Panc1 (cell line): ENCODE measurements at regions not wholly inside any gene's neighbourhood (a gene's known extent, or its start where the extent isn't known, plus 50 kb on each side); places are given as distances from the start of the nearest gene placed in this dataset.

Source experiments
- POLR2AphosphoS5 ChIP-seq: IDR thresholded peaks from 2 replicates; pipeline ENCODE4 v1.6.1; 2012; ENCODE audit warnings: mild to moderate bottlenecking, low read depth, low read length, moderate library complexity
- REST ChIP-seq, 2 experiments: IDR thresholded peaks; 2 replicates each; pipeline ENCODE4 v1.6.1; 2011 to 2012; ENCODE audit warnings: low read depth in 2 of 2, control low read depth in 1 of 2, low read length in 1 of 2, mild to moderate bottlenecking in 1 of 2, moderate library complexity in 1 of 2; ENCODE audit not compliant: insufficient read depth in 1 of 2
- TF ChIP-seq, protein P1 (sequence below): fragments of 450-650 bp; IDR thresholded peaks from 2 replicates; pipeline ENCODE4 v1.5.1; 2017; ENCODE audit warnings: mild to moderate bottlenecking

GRCh38 chr2:18440777-18441176 lies 119.7 kb downstream of the RDH14 start:
- TF ChIP-seq, protein P1, sequence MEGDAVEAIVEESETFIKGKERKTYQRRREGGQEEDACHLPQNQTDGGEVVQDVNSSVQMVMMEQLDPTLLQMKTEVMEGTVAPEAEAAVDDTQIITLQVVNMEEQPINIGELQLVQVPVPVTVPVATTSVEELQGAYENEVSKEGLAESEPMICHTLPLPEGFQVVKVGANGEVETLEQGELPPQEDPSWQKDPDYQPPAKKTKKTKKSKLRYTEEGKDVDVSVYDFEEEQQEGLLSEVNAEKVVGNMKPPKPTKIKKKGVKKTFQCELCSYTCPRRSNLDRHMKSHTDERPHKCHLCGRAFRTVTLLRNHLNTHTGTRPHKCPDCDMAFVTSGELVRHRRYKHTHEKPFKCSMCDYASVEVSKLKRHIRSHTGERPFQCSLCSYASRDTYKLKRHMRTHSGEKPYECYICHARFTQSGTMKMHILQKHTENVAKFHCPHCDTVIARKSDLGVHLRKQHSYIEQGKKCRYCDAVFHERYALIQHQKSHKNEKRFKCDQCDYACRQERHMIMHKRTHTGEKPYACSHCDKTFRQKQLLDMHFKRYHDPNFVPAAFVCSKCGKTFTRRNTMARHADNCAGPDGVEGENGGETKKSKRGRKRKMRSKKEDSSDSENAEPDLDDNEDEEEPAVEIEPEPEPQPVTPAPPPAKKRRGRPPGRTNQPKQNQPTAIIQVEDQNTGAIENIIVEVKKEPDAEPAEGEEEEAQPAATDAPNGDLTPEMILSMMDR: no peak
- TF ChIP-seq REST (IDR thresholded peaks at IDR 0.05; ENCODE audit: insufficient read depth in 1 of 2, low read depth in 2 of 2, low read length in 1 of 2) (no peak), POLR2AphosphoS5 (no peak)
